Spleen (tissue), 11 donors: ENCODE measurements at regions not wholly inside any gene's neighbourhood (a gene's known extent, or its start where the extent isn't known, plus 50 kb on each side); places are given as distances from the start of the nearest gene placed in this dataset.

Source experiments
- DNase-seq: peaks from one replicate; pipeline ENCODE4 v3.0.0-alpha.2; 2020
- H3K27ac ChIP-seq, 8 donors: fragments of 200-600 bp; sonication (generic) in 7 of 8; 1 replicate in 4 of 8; 2 replicates in 4 of 8; pipeline versions ENCODE4 v1.5.0 to v1.8.0; 2016 to 2021; ENCODE audit warnings: inconsistent platforms in 4 of 8, mild to moderate bottlenecking in 4 of 8, moderate library complexity in 1 of 8
- H3K27me3 ChIP-seq, 7 donors: fragments of 200-600 bp; sonication (generic) in 6 of 7; replicated peaks in 1 of 7; 1 replicate in 4 of 7; 2 replicates in 3 of 7; pipeline versions ENCODE4 v1.5.0 to v1.8.0; 2016 to 2021; ENCODE audit warnings: inconsistent platforms in 3 of 7, mild to moderate bottlenecking in 1 of 7
- H3K36me3 ChIP-seq, 6 donors: fragments of 200-600 bp; sonication (generic) in 5 of 6; 1 replicate in 4 of 6; 2 replicates in 2 of 6; pipeline versions ENCODE4 v1.5.0 to v1.8.0; 2016 to 2021; ENCODE audit warnings: inconsistent platforms in 2 of 6
- H3K4me1 ChIP-seq, 6 donors: fragments of 200-600 bp; sonication (generic) in 5 of 6; 1 replicate in 3 of 6; 2 replicates in 3 of 6; pipeline versions ENCODE4 v1.5.0 to v1.8.0; 2016 to 2021; ENCODE audit warnings: inconsistent platforms in 3 of 6
- H3K4me3 ChIP-seq, 8 donors: fragments of 200-600 bp; sonication (generic) in 7 of 8; 1 replicate in 4 of 8; 2 replicates in 4 of 8; pipeline versions ENCODE4 v1.5.0 to v1.8.0; 2016 to 2021; ENCODE audit warnings: inconsistent platforms in 4 of 8, mild to moderate bottlenecking in 4 of 8, moderate library complexity in 2 of 8
- H3K9me3 ChIP-seq, 8 donors: fragments of 200-600 bp; sonication (generic) in 7 of 8; 1 replicate in 4 of 8; 2 replicates in 4 of 8; pipeline versions ENCODE4 v1.5.0 to v1.8.0; 2016 to 2021; ENCODE audit warnings: inconsistent platforms in 4 of 8
- CTCF ChIP-seq, 11 experiments: fragments of 200-600 bp in 7 of 11; fragments of 450-650 bp in 4 of 11; sonication (generic) in 4 of 11; IDR thresholded peaks in 8 of 11; conservative IDR thresholded peaks in 3 of 11; 1 replicate in 7 of 11; 2 replicates in 4 of 11; pipeline versions ENCODE4 v1.4.0 to v1.8.0; 2016 to 2021; ENCODE audit warnings: antibody characterized with exemption in 11 of 11, inconsistent platforms in 4 of 11, mild to moderate bottlenecking in 1 of 11
- POLR2A ChIP-seq, 3 donors: fragments of 450-650 bp; IDR thresholded peaks; one replicate each; pipeline ENCODE4 v1.5.1; 2017; ENCODE audit warnings: antibody characterized with exemption in 3 of 3, mild to moderate bottlenecking in 1 of 3
- POLR2AphosphoS5 ChIP-seq, 3 donors: sonication (generic); formaldehyde crosslinking; IDR thresholded peaks; one replicate each; pipeline ENCODE4 v1.5.1; 2017; ENCODE audit warnings: antibody characterized with exemption in 3 of 3
- WGBS, 5 donors: extraction: QIAGEN DNeasy Blood & Tissue Kit in 3 of 5; methylation state at CpG; one replicate each; pipeline versions ENCODE4 v1.1.5 to v1.1.7; 2013 to 2018; 5-methylcytosine and 5-hydroxymethylcytosine counted together
- intact Hi-C: fragments of 100-400 bp; cut with DNase I; formaldehyde crosslinking; loops from one replicate; pipeline ENCODE4 v1.15.0; 2023; ENCODE audit warnings: low total_unique reads
- donor health status: healthy with polysubstance abuse.
- donor health status: DM: no; HTN: no; CAD: no; lungs with moderate emphysema.
- donor health status: DM: no; HTN: no; CAD: no.
- donor health status: Bipolar disorder and iron deficiency.
- donor health status: healthy.
- donor health status: DM: no; HTN: no; CAD: no.
- donor health status: DM: yes; HTN: yes; CAD: no.

- TF ChIP-seq CTCF (IDR thresholded peaks at IDR 0.05 in 8 of 11, conservative IDR thresholded peaks at IDR 0.05 in 3 of 11) (no peak), POLR2A (IDR thresholded peaks at IDR 0.05) (no peak), POLR2AphosphoS5 (IDR thresholded peaks at IDR 0.05) (no peak)
- no peaks in the 10 kb centered on the region for H3K4me1 ChIP-seq
- no peaks in the 10 kb centered on the region for H3K36me3 ChIP-seq
- intact Hi-C loops, result no loop called here
- DNase-seq, result no peak
- H3K9me3 ChIP-seq, result peaks cover 0 to 8% (median 0%) of the 10 kb centered on the region in 8 donors
- WGBS, 5 donors, result 66 to 93% (median 90%) methylated on average over 2 of the region's 2 CpGs
- H3K4me3 ChIP-seq, result no peak overlapping the region
- no peak overlapping the region for H3K27ac ChIP-seq
- H3K27me3 ChIP-seq, result no peaks in the 10 kb centered on the region
Observed at GRCh38 chr4:32858971-32859370, 2138.8 kb downstream of the PCDH7 start.

- Histone ChIP-seq H3K27me3 (no peaks in the 10 kb centered on the region), H3K9me3 (no peaks in the 10 kb centered on the region), H3K4me1 (no peaks in the 10 kb centered on the region), H3K27ac (no peak overlapping the region), H3K36me3 (no peaks in the 10 kb centered on the region), H3K4me3 (no peak overlapping the region)
- 80 to 88% (median 85%) methylated on average over 3 of the region's 3 CpGs for WGBS, 5 donors
- no peak for TF ChIP-seq POLR2A (IDR thresholded peaks at IDR 0.05)
- no peak for DNase-seq
- intact Hi-C loops, result no loop called here
Observed at GRCh38 chr4:32864713-32865351, 2144.7 kb downstream of the PCDH7 start.

GRCh38 chr4:32876546-32876945, 2156.4 kb downstream of the PCDH7 start:
- intact Hi-C loops, result no loop called here
- no peaks in the 10 kb centered on the region for H3K4me1 ChIP-seq
- no peaks in the 10 kb centered on the region for H3K36me3 ChIP-seq
- TF ChIP-seq CTCF (IDR thresholded peaks at IDR 0.05 in 8 of 11, conservative IDR thresholded peaks at IDR 0.05 in 3 of 11), result no peak
- TF ChIP-seq POLR2A (IDR thresholded peaks at IDR 0.05), result no peak
- no peak for TF ChIP-seq POLR2AphosphoS5 (IDR thresholded peaks at IDR 0.05)
- no peak overlapping the region for H3K27ac ChIP-seq
- no peak for DNase-seq
- H3K4me3 ChIP-seq, result no peak overlapping the region
- 77 to 86% (median 82%) methylated on average over 5 of the region's 5 CpGs for WGBS, 5 donors
- no peaks in the 10 kb centered on the region for H3K27me3 ChIP-seq
- peaks cover 0 to 10% (median 0%) of the 10 kb centered on the region in 8 donors for H3K9me3 ChIP-seq

GRCh38 chr4:32879913-32880312, 2159.7 kb downstream of the PCDH7 start:
- no peaks in the 10 kb centered on the region for H3K27me3 ChIP-seq
- no peak overlapping the region for H3K27ac ChIP-seq
- H3K36me3 ChIP-seq, result no peaks in the 10 kb centered on the region
- intact Hi-C loops, result no loop called here
- H3K4me3 ChIP-seq, result no peak overlapping the region
- DNase-seq, result no peak
- H3K9me3 ChIP-seq, result no peaks in the 10 kb centered on the region
- H3K4me1 ChIP-seq, result no peaks in the 10 kb centered on the region
- 84 to 100% (median 85%) methylated on average over 1 of the region's 1 CpG for WGBS, 5 donors
- no peak for TF ChIP-seq CTCF (IDR thresholded peaks at IDR 0.05 in 8 of 11, conservative IDR thresholded peaks at IDR 0.05 in 3 of 11)
- TF ChIP-seq POLR2A (IDR thresholded peaks at IDR 0.05), result no peak
- TF ChIP-seq POLR2AphosphoS5 (IDR thresholded peaks at IDR 0.05), result no peak

- no peak overlapping the region for H3K4me3 ChIP-seq
- intact Hi-C loops, result no loop called here
- no peaks in the 10 kb centered on the region for H3K27me3 ChIP-seq
- DNase-seq, result no peak
- H3K4me1 ChIP-seq, result no peaks in the 10 kb centered on the region
- no peak for TF ChIP-seq POLR2A (IDR thresholded peaks at IDR 0.05)
- no peak for TF ChIP-seq POLR2AphosphoS5 (IDR thresholded peaks at IDR 0.05)
- TF ChIP-seq CTCF (IDR thresholded peaks at IDR 0.05 in 8 of 11, conservative IDR thresholded peaks at IDR 0.05 in 3 of 11), result no peak
- H3K36me3 ChIP-seq, result no peaks in the 10 kb centered on the region
- H3K27ac ChIP-seq, result no peak overlapping the region
- no peaks in the 10 kb centered on the region for H3K9me3 ChIP-seq
- 71 to 82% (median 76%) methylated on average over 2 of the region's 2 CpGs for WGBS, 5 donors
Observed at GRCh38 chr4:32884198-32884597, 2164.0 kb downstream of the PCDH7 start.
